Fibroblast of the aortic adventitia (primary cell): ENCODE measurements at regions not wholly inside any gene's neighbourhood (a gene's known extent, or its start where the extent isn't known, plus 50 kb on each side); places are given as distances from the start of the nearest gene placed in this dataset.
A peak's percentile ranks its signal among the peaks of the same experiment; 100 is the strongest.

Experiments
- DNase-seq: peaks from one replicate; pipeline ENCODE4 v3.0.0-alpha.2; 2010; ENCODE audit warnings: low read depth
- H3K4me3 ChIP-seq: 2 replicates; pipeline ENCODE4 v1.5.1; 2011; ENCODE audit warnings: low read depth, mild to moderate bottlenecking, control low read depth, low read length, moderate library complexity
- TF ChIP-seq, protein P1 (sequence below): IDR thresholded peaks from 2 replicates; pipeline ENCODE4 v1.5.1; 2011; ENCODE audit warnings: mild to moderate bottlenecking, low read length, control low read depth, inconsistent platforms; ENCODE audit not compliant: insufficient read depth

DNA sequence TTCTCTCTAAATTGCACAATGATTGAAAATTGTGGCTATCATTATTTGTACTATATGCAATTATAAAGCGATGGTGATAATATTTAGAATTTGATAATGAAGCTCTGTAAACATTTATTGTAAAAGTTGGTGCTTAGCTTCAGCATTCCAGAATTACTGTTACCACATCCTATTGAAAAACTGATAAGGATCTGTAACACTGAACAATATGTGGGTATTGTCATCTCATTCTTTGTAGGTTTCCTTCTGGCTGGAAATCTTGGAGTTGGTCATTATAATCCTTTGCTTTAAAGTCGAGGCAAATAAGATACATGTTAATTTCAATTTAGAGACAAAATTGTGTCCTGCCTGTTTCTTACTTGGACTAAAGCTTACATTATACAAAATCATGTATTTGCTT, 323.4 kb upstream of the GOLIM4 start:
- DNase-seq = no peak
- no peak overlapping the region for H3K4me3 ChIP-seq
- TF ChIP-seq, protein P1, sequence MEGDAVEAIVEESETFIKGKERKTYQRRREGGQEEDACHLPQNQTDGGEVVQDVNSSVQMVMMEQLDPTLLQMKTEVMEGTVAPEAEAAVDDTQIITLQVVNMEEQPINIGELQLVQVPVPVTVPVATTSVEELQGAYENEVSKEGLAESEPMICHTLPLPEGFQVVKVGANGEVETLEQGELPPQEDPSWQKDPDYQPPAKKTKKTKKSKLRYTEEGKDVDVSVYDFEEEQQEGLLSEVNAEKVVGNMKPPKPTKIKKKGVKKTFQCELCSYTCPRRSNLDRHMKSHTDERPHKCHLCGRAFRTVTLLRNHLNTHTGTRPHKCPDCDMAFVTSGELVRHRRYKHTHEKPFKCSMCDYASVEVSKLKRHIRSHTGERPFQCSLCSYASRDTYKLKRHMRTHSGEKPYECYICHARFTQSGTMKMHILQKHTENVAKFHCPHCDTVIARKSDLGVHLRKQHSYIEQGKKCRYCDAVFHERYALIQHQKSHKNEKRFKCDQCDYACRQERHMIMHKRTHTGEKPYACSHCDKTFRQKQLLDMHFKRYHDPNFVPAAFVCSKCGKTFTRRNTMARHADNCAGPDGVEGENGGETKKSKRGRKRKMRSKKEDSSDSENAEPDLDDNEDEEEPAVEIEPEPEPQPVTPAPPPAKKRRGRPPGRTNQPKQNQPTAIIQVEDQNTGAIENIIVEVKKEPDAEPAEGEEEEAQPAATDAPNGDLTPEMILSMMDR = no peak

DNA sequence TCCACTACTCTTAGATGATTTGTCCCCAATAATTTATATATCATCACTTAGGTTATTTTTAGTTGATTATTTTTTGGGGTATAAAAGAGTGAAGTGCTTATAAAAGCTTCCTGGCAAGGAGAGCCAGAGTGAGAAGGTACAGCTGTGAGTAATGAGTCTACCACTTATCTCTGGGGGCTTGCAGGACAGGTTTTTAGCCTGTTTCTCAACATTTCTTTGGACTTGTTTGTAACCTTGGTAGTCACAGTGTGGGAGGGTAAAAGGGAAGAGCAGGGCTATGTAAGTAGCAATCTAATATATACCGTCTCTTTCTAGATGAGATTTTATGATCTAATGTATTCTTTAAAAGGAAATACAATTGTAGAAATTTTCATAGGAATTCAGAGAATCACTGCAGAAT, 321.3 kb upstream of the GOLIM4 start:
- no peak for DNase-seq
- TF ChIP-seq, protein P1 = no peak
- H3K4me3 ChIP-seq = no peak overlapping the region

DNA sequence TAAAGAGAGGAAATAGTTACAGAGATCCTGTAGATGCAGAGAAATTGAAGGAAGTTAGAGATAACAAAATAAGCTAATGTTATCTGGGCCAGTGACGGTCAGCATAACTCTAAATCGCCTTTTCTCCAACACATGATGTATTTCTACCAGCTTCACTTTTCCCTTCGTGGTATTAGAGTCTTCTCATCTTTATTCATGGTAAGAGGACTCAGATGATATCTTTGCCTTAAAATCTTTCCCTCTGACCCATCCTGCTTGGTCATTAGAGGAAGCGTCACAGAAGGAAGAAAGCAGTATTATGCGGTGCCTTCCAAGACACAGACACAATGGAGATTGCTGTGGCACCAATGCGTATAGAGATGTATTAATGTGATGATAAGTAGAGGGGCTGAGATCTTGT, 320.7 kb upstream of the GOLIM4 start:
- TF ChIP-seq, protein P1 = no peak
- DNase-seq = no peak

DNA sequence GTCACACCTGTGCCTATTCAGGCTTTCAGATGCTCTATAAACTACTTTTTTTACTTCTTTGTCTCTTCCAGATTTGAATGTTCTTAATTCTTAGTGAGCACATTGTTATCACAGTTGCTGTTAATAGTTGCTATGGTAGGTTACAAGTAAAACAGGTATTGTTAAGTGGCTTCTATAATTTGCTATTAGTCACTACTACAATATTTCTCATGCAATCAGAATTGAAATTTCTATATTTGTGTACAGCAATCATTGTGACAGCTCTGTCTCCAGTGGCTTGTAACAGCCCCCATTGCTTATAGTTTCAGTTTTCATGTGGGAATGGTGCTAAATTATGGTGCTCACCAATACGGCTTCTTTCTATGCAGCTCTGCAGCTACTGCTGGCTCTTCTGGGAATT, 318.4 kb upstream of the GOLIM4 start:
- DNase-seq = no peak
- TF ChIP-seq, protein P1 = no peak
- H3K4me3 ChIP-seq = no peak overlapping the region

More for the DNA sequence above, 320.7 kb upstream of the GOLIM4 start:
- H3K4me3 ChIP-seq = no peak overlapping the region

DNA sequence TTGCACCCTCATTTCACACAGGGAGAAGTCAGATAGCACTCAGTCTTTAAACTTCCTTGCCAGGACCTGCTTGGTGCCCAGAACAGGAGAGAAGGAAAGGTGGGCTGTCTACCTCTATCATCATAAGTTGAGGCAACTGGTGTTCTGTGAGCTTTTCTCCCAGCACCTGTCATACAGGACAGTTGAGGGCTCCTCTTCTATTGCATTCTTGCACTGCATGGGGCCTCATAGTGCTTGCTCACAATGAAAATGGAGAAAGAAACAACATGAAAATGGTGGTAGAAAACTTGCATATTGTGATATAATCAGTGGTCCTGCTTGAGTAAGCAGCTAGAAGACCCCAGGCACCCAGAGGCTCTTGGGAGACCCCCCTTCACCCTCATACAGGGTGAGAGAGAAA, 311.7 kb upstream of the GOLIM4 start:
- TF ChIP-seq, protein P1 = no peak
- no peak overlapping the region for H3K4me3 ChIP-seq
- DNase-seq = no peak

DNA sequence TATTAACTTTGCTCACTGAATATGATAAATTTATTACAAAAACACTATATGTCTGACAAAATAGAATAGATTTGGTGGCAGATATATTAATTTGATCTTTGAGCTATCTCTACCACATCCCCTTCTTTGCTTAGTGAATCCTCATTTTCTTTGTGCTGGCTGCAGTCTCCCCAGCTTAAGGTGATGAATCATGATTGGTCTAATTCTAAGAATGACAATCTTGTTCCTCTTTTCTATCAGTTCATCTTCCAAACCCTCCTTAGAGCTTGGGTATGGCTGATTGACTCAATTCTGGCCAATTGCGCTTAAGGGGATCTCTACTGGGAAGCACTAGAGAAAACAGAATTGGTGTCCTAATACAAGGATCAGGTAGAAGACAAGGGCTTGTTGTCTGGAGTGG, 309.6 kb upstream of the GOLIM4 start:
- TF ChIP-seq, protein P1 = no peak
- DNase-seq = no peak
- no peak overlapping the region for H3K4me3 ChIP-seq

DNA sequence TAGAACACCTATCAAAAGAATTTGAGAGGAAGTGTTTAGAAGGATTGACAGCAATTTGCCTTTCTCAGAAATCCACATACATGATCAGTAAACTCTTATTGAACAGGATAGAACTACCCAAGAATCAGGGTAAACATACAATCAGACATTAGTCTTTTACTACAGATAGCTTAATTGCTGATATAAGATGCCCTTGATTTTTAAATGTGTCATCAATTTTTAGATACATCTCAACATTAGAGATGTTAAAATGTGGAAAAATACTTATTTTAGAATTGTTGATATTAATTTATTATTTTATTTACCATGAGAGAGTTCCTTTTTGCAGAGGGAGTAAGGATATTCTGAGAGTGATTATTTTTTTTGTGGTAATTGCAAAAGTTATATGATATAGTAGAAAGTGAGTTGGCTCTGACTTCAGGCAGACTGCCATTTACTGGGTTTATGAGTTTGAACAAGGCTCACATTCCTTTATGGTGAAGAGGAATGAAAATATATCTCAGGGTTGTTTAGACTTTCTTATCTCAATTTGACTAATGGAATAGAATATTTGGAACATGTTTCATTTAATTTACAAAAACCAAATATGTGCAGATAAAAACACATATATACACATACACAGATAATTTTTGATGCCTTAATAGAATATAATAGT, 302.8 kb upstream of the GOLIM4 start:
- H3K4me3 ChIP-seq = no peak overlapping the region
- peak; percentile 18 for DNase-seq
- TF ChIP-seq, protein P1 = no peak
